ENCODE measurements at regions not wholly inside any gene's neighbourhood (a gene's known extent, or its start where the extent isn't known, plus 50 kb on each side); places are given as distances from the start of the nearest gene placed in this dataset.

- SMC1A ChIA-PET (ENCODE audit: uncharacterized antibody, unreplicated experiment) = no interaction called here
- no peak overlapping the region for H3K27ac ChIP-seq (ENCODE audit: control insufficient read depth, insufficient read depth)
- H3K4me1 ChIP-seq (ENCODE audit: control insufficient read depth, insufficient read depth, low read length) = no peaks in the 10 kb centered on the region
- H3K9ac ChIP-seq (ENCODE audit: control insufficient read depth, insufficient read depth, low read length) = no peak overlapping the region
- TF ChIP-seq RFX5 (IDR thresholded peaks at IDR 0.05; ENCODE audit: low read depth, low read length) (no peak), SMAD1 (IDR thresholded peaks at IDR 0.05; ENCODE audit: low read depth, partially characterized antibody) (no peak), WRNIP1 (IDR thresholded peaks at IDR 0.05; ENCODE audit: borderline replicate concordance, low read depth, low read length) (no peak), SIN3A (IDR thresholded peaks at IDR 0.05; ENCODE audit: low read depth, low read length) (no peak), SREBF1 (IDR thresholded peaks at IDR 0.05; ENCODE audit: low read length) (no peak), PRDM15 (CRISPR knock-in tag; IDR thresholded peaks at IDR 0.05) (no peak), CUX1 (IDR thresholded peaks at IDR 0.05; ENCODE audit: insufficient replicate concordance, low read depth, low read length) (no peak), HDAC2 (IDR thresholded peaks at IDR 0.05) (no peak), ZBTB33 (IDR thresholded peaks at IDR 0.05) (no peak), IRF5 (IDR thresholded peaks at IDR 0.05; ENCODE audit: borderline replicate concordance) (no peak), YBX1 (IDR thresholded peaks at IDR 0.05) (no peak)
- H3K36me3 ChIP-seq (ENCODE audit: control insufficient read depth in 2 of 2, insufficient read depth in 2 of 2, low read length in 1 of 2) = no peaks in the 10 kb centered on the region
- no peaks in the 10 kb centered on the region for H3K79me2 ChIP-seq (ENCODE audit: control insufficient read depth, insufficient read depth, low read length)
- 12% methylated on average over 4 of the region's 4 CpGs for WGBS (ENCODE audit: insufficient coverage, insufficient replicate concordance, low lambda C conversion rate, missing lambda C conversion rate)
- in situ Hi-C loops (cut with MboI) = no loop called here
- no peaks in the 10 kb centered on the region for H3K9me3 ChIP-seq (replicated peaks; ENCODE audit: control insufficient read depth, insufficient read depth, low read length)
- FAIRE-seq (no peak), ATAC-seq (no peak), DNase-seq (ENCODE audit: low read depth, low spot score) (no peak)
- H3K27me3 ChIP-seq (replicated peaks in 1 of 2; ENCODE audit: control insufficient read depth in 2 of 2, insufficient read depth in 2 of 2, low read length in 1 of 2) = no peaks in the 10 kb centered on the region
- H2AFZ ChIP-seq (ENCODE audit: control insufficient read depth, low read depth, low read length) = no peak overlapping the region
- no TSS peak for BruUV-seq (replicated peaks)
- intact Hi-C loops (cut with micrococcal nuclease; ENCODE audit: unreplicated experiment) = no loop called here
- RAD21 ChIA-PET (ENCODE audit: unreplicated experiment) = no interaction called here
- no peaks in the 10 kb centered on the region for H4K20me1 ChIP-seq (ENCODE audit: control insufficient read depth, insufficient read depth)
- CTCF ChIA-PET = no interaction called here
- POLR2A ChIA-PET = no interaction called here
- H3K4me3 ChIP-seq = no peak overlapping the region
- H3K4me2 ChIP-seq (ENCODE audit: control insufficient read depth, insufficient read depth) = no peak overlapping the region
Measured at GRCh38 chr4:84051639-84052038, 447.5 kb downstream of the NKX6-1 start.
